Left lung (tissue), 4 donors: ENCODE measurements at regions not wholly inside any gene's neighbourhood (a gene's known extent, or its start where the extent isn't known, plus 50 kb on each side); places are given as distances from the start of the nearest gene placed in this dataset.
"Not testable (repeated sequence)": the region's sequence is repeated elsewhere in the genome, so short reads cannot be mapped to it uniquely, and the experiment has no call there.

ENCODE experiments used
- ATAC-seq: fragments of 200-7000 bp; cut with Tn5 transposase; one replicate; pipeline ENCODE4 v1.9.1; 2020; ENCODE audit warnings: moderate library complexity
- DNase-seq, 4 donors: peaks; one replicate each; pipeline ENCODE4 v3.0.0-alpha.2; 2013 to 2020
- H3K27ac ChIP-seq, 2 donors: fragments of 200-600 bp; sonication (generic) in 1 of 2; one replicate each; pipeline versions ENCODE4 v1.5.0 to v1.8.0; 2020 to 2021
- H3K27me3 ChIP-seq, 2 donors: fragments of 200-600 bp; sonication (generic) in 1 of 2; one replicate each; pipeline versions ENCODE4 v1.5.0 to v1.8.0; 2020 to 2021
- H3K36me3 ChIP-seq, 2 donors: fragments of 200-600 bp; sonication (generic) in 1 of 2; one replicate each; pipeline versions ENCODE4 v1.5.0 to v1.8.0; 2020 to 2021
- H3K4me1 ChIP-seq, 2 donors: fragments of 200-600 bp; one replicate each; pipeline ENCODE4 v1.8.0; 2021
- H3K4me3 ChIP-seq, 2 donors: fragments of 200-600 bp; sonication (generic) in 1 of 2; one replicate each; pipeline versions ENCODE4 v1.5.0 to v1.8.0; 2020 to 2021; ENCODE audit warnings: mild to moderate bottlenecking in 1 of 2
- H3K9me3 ChIP-seq, 2 donors: fragments of 200-600 bp; sonication (generic) in 1 of 2; one replicate each; pipeline versions ENCODE4 v1.5.0 to v1.8.0; 2020 to 2021
- intact Hi-C, 2 donors: fragments of 100-400 bp; cut with DNase I; formaldehyde crosslinking; loops; one replicate each; pipeline versions ENCODE4 v1.11.2 to v1.14.2; 2022
- TF ChIP-seq, protein P1 (sequence below), 2 donors: fragments of 200-600 bp; sonication (generic) in 1 of 2; IDR thresholded peaks; one replicate each; pipeline versions ENCODE4 v1.5.0 to v1.8.0; 2021; ENCODE audit warnings: antibody characterized with exemption in 2 of 2
- donor health status: DM: no; HTN: yes; CAD: no.
- donor health status: DM: no; HTN: no; CAD: no.

DNA sequence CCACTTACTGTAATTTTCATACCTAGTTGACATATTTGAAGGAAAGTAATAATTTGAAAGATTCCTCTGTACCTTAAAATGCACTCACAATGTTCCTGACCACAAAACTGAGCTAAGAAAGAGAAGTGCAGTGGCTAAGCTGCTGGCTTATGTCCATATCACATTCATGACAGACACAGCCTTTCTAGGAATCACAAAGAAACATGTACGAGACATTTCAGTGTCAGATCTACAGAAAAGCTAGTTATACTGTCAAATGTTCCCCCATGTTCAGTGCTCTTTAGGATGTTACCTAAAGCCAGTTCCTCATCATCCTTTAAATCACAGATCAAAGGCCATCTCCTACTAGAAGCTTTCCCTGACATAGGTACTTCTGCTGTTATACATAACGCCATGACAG is 142.2 kb upstream of the C11orf58 start:
- Histone ChIP-seq H3K36me3 (no peaks in the 10 kb centered on the region), H3K27ac (no peak overlapping the region), H3K27me3 (peaks cover 3 to 19% of the 10 kb centered on the region in 2 donors), H3K4me1 (no peaks in the 10 kb centered on the region), H3K4me3 (no peak overlapping the region), H3K9me3 (no peaks in the 10 kb centered on the region)
- TF ChIP-seq, protein P1, sequence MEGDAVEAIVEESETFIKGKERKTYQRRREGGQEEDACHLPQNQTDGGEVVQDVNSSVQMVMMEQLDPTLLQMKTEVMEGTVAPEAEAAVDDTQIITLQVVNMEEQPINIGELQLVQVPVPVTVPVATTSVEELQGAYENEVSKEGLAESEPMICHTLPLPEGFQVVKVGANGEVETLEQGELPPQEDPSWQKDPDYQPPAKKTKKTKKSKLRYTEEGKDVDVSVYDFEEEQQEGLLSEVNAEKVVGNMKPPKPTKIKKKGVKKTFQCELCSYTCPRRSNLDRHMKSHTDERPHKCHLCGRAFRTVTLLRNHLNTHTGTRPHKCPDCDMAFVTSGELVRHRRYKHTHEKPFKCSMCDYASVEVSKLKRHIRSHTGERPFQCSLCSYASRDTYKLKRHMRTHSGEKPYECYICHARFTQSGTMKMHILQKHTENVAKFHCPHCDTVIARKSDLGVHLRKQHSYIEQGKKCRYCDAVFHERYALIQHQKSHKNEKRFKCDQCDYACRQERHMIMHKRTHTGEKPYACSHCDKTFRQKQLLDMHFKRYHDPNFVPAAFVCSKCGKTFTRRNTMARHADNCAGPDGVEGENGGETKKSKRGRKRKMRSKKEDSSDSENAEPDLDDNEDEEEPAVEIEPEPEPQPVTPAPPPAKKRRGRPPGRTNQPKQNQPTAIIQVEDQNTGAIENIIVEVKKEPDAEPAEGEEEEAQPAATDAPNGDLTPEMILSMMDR (IDR thresholded peaks at IDR 0.05) = no peak
- no peak for DNase-seq
- no peak for ATAC-seq
- intact Hi-C loops = no loop called here

DNA sequence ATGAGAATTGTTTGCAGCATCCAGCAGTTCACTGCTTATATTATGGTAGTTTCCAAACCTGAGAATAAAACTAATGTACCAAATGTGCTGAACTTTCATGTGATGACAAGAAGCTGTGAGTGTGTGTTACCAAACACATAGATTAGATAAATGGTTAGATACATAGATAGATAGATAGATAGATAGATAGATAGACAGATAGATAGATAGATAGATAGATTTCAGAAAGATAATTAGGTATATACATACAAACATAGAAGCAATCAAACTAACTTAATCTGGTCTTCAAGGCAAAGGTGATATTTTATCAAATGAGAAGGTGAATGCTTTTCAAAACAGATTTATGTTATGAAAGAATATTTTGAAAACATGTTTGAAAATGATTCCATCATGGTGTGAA is 147.3 kb upstream of the C11orf58 start:
- TF ChIP-seq, protein P1 (IDR thresholded peaks at IDR 0.05) = no peak
- no peak overlapping the region for H3K27ac ChIP-seq
- no peak overlapping the region for H3K4me3 ChIP-seq
- H3K4me1 ChIP-seq = no peaks in the 10 kb centered on the region
- no peaks in the 10 kb centered on the region for H3K27me3 ChIP-seq
- DNase-seq (no peak), ATAC-seq (no peak)
- H3K9me3 ChIP-seq = no peaks in the 10 kb centered on the region
- intact Hi-C loops = no loop called here
- no peaks in the 10 kb centered on the region for H3K36me3 ChIP-seq

GRCh38 chr11:16587670-16588069 is 150.8 kb upstream of the C11orf58 start:
- H3K4me3 ChIP-seq = no peak overlapping the region
- no peaks in the 10 kb centered on the region for H3K27me3 ChIP-seq
- DNase-seq = no peak
- intact Hi-C loops = no loop called here
- TF ChIP-seq, protein P1 (IDR thresholded peaks at IDR 0.05) = no peak
- no peaks in the 10 kb centered on the region for H3K4me1 ChIP-seq
- no peak overlapping the region for H3K27ac ChIP-seq
- H3K36me3 ChIP-seq = no peaks in the 10 kb centered on the region
- peak; percentile 24 for ATAC-seq
- H3K9me3 ChIP-seq = no peaks in the 10 kb centered on the region

DNA sequence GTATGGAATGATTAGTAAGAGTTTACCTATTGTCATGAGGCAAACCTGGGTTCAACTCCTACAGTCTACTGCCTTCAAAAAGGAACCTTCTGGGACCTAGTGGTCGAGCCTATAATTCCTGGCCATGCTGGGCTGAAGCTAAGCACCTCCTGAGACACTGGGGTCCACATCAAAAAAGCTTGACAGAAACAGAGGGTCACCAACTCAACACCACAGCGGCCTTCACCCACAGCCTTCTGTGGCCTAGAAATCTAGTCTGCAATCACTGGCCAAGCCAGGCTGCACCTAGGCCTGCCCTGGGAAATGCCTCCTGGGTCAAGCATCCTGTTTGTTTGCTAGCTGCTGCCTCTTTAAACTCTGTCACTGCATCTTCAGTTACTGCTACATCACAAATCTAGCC is 153.9 kb upstream of the C11orf58 start:
- TF ChIP-seq, protein P1 (IDR thresholded peaks at IDR 0.05) = no peak
- Histone ChIP-seq H3K4me1 (no peaks in the 10 kb centered on the region), H3K36me3 (no peaks in the 10 kb centered on the region), H3K4me3 (no peak overlapping the region), H3K27me3 (no peaks in the 10 kb centered on the region), H3K9me3 (peaks cover 0 to 4% of the 10 kb centered on the region in 2 donors), H3K27ac (no peak overlapping the region)
- intact Hi-C loops = no loop called here
- DNase-seq (peak in 1 of 4 donors; percentile 25), ATAC-seq (no peak)

DNA sequence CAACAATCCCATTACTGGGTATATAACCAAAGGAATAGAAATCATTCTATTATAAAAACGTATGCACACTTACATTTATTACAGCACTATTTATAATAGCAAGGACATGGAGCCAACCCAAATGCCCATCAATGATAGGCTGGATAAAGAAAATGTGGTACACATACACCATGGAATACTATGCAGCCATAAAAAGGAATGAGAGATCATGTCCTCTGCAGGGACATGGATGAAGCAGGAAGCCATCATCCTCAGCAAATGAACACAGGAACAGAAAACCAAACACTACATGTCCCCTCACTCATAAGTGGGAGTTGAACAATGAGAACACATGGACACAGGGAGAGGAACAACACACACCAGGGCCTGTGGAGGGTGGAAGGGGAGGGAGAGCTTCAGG is 157.4 kb upstream of the C11orf58 start:
- H3K9me3 ChIP-seq, DNase-seq, H3K27ac ChIP-seq, intact Hi-C loops, H3K36me3 ChIP-seq, H3K27me3 ChIP-seq, H3K4me3 ChIP-seq, ATAC-seq, H3K4me1 ChIP-seq: not testable (repeated sequence)

DNA sequence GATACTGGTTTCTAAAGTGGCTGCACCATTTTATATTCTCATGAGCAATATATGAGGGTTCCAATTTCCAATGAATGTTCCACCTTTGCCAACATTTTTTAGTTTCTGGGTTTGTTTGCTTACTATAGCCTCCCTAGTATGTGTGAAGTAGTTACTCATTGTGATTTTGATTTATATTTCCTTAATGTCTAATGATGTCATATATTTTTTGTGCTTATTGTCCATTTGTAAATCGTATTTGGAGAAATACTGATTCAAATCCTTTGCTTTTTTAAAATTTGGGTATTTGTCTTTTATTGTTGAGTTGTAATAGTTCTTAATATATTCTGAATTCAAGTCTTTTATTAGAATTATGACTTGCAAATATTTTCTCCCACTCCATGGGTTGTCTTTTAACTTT is 161.0 kb upstream of the C11orf58 start:
- H3K36me3 ChIP-seq = no peaks in the 10 kb centered on the region
- H3K4me3 ChIP-seq = no peak overlapping the region
- ATAC-seq (no peak), DNase-seq (no peak)
- intact Hi-C loops = no loop called here
- peaks cover 0 to 4% of the 10 kb centered on the region in 2 donors for H3K9me3 ChIP-seq
- H3K4me1 ChIP-seq = no peaks in the 10 kb centered on the region
- no peak overlapping the region for H3K27ac ChIP-seq
- no peaks in the 10 kb centered on the region for H3K27me3 ChIP-seq
- TF ChIP-seq, protein P1 (IDR thresholded peaks at IDR 0.05) = no peak

- H3K9me3 ChIP-seq, ATAC-seq, H3K27me3 ChIP-seq, intact Hi-C loops, H3K4me1 ChIP-seq, DNase-seq, H3K4me3 ChIP-seq, H3K36me3 ChIP-seq, H3K27ac ChIP-seq: not testable (repeated sequence)
These were observed 163.6 kb upstream of the C11orf58 start for GRCh38 chr11:16574889-16575288.
